ENCODE measurements at regions not wholly inside any gene's neighbourhood (a gene's known extent, or its start where the extent isn't known, plus 50 kb on each side); places are given as distances from the start of the nearest gene placed in this dataset.

DNA sequence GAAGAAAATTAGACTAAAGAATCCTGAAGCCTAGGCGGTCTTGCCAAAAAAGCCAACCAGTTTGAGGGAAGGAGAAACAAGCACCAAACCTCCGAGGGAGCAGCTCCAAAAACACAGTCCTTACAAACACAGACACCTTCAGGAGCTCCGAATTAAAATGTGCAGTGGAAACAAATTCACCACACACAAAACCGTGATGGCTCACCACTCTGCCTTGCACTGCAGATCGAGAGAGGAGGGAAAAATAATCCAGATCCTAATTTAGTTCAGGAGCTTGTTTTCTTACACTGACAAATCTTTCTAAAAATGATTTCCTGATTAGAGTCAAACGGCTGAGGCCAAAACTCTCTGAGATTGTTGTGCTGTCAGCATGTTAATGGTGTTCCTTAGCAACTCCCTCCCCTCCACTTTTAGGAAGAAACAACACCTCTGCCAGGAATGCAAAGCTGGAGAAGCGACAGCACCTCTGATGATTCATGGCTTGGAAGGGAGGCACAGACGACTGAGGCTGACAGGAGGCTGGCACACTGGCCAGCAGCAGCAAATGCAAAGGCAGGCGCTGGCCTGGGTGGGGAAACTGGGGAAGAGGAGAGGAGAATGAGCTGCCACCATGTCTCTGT is 249.4 kb upstream of the KLHL29 start:
- no peak for TF ChIP-seq EZH2 (IDR thresholded peaks at IDR 0.05)
- no peak for TF ChIP-seq CTCF (IDR thresholded peaks at IDR 0.05)
- TF ChIP-seq EZH2phosphoT487 (IDR thresholded peaks at IDR 0.05) = no peak
